ENCODE measurements at regions not wholly inside any gene's neighbourhood (a gene's known extent, or its start where the extent isn't known, plus 50 kb on each side); places are given as distances from the start of the nearest gene placed in this dataset.
"Not testable (repeated sequence)": the region's sequence is repeated elsewhere in the genome, so short reads cannot be mapped to it uniquely, and the experiment has no call there.

DNA sequence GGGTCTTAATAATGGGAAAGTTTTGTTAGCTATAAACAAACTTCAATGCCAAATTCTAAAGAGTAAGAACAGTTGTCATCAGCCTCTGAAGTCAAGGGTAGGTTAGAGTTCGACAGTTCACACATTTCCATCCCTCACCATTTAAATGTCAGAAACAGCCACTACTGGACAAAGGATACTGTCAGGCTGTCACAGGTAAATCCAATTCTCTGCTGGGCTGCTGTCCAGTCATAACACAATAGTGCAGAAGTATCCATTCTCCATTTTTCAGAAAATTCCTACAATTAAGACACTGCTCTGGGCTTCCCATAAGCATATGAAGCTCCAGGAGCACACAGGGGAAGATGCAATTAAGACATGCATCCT, 221.4 kb downstream of the RPS29 start:
- DNase-seq: no peak

- DNase-seq: no peak
Observed at GRCh38 chr14:49363821-49364751, 222.1 kb downstream of the RPS29 start.

- no peak for DNase-seq
Observed at GRCh38 chr14:49362916-49363315, 223.3 kb downstream of the RPS29 start.

GRCh38 chr14:49339130-49339529, 247.1 kb downstream of the RPS29 start:
- no peak for DNase-seq

DNA sequence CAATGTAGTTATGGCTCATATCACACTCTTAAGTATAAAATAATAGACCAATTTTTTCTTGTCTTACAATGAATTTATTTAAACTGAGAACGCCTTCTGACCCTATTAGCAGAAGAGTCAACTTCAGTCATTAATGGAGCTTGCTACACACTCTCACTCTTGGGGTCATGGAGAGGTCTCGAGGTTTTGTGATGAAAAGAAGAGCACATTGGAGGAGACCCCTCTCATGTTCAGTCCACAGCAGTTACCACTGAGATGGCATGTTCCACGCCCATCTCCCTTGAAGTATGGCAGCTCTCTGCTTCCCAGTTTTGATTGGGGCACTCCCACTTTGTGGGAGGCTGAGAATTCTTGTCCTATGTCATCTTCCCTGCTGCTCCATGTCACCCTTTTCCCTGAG, 266.4 kb downstream of the RPS29 start:
- no peak for DNase-seq

- no peak for DNase-seq
Observed at GRCh38 chr14:49315570-49315969, 270.6 kb downstream of the RPS29 start.

DNA sequence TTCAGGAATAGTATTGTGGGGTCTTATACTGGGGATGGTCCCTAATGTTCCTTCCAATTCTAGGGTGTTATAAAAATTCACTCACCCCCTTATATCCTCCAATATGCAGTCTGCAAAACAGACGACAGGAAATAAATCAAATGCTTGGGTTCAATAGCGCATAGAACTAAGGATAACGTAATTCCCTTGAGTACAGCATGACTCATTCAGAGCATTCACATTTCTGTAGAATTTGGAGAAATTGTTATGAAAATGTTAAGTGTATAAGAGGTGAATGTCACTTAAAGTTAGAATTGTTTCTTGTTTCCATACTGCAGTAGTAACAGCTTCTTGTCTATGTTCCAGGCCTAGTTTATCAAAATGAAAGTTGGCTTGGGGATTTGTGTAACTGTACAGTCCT, 271.4 kb downstream of the RPS29 start:
- no peak for DNase-seq

DNA sequence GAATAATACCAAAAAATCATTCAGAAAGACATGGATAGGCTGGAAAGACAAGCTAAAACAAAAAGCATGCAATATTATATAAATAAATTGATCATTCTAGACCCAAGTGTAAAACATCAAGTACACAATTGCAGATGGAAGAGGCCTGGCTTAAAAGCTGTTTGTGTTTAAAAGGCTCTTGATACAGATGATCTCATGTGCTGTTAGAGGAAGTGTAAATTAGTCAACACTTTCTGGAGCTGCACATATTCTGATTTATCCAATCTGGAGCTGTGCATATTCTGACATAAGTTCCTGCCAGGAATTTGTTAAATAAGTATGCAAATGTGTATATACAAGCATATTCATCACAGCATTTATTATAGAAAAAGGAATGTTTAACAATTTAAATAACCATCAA, 273.1 kb downstream of the RPS29 start:
- DNase-seq: no peak

DNA sequence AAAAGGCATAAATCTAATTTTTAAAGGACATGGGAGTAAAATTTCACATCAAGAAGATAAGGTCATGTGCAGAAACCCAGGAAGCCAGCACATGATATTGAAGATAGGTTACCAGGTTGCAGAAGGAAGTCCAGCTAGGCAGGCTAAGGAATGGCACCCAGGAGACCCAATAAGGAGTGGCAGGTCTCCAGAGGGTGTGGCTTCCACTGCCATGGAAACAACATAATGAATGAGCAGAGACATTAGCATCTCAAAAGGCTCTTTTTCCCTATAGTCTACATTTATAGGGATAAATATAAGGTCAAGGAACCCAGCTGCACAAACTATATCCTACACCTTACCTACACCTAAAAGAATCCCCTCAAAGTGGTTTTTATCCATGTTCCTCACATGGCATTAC, 275.9 kb downstream of the RPS29 start:
- DNase-seq: no peak

DNA sequence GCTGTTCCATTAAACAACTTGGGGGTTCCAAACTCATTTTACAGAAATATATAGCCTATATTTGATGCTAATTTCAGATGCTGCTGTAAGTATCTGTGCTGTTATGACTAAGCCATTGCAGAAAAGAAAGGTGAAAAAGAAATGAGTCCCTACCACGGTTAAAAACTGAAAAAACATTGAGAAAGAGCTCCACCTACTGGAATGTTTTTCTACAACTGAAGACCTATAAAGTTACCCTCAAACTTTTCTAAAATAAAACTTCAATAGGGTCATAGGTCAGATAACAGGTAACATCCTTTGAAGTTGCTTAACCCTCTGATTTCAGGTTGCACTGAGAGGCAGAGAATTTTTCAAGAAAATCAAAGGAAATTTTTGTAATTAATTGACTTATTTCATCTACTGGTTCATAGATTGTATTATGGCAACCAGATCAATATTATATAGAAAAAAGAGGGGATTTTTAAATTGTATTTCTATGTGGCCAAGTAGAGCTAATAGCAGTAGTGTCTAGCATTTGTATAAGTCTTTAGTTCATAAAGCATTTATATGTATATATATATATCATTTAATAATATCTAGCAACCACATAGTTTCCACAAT, 279.9 kb downstream of the RPS29 start:
- no peak for DNase-seq

DNA sequence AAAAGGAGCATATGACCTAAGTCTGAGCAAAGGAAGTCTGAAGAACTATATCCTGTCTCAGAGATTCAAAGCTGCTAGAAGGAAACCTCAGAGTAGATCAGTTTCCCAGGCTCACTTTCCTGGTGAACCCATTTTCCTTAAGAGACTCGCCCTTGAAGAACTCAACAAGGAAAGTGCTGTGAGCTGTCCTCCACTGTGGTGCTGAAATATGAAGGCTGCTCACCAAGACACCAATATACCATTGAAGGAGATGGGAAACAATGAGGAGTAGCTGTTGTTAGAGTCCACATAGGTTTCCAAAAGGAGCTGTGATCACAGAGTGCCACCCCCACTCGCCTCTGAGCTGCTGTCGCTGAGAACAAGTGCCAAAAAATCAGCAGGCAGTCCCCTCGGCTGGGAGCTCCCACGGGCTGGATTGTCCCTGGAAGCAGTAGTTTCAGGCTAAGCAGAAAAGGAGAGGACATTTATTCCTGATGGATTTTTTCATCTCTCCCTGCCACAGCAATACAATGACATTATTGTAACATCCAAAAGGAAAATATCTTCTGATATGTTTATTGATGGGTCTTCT, 282.1 kb downstream of the RPS29 start:
- no peak for DNase-seq

GRCh38 chr14:49297102-49297501, 289.1 kb downstream of the RPS29 start:
- no peak for DNase-seq

DNA sequence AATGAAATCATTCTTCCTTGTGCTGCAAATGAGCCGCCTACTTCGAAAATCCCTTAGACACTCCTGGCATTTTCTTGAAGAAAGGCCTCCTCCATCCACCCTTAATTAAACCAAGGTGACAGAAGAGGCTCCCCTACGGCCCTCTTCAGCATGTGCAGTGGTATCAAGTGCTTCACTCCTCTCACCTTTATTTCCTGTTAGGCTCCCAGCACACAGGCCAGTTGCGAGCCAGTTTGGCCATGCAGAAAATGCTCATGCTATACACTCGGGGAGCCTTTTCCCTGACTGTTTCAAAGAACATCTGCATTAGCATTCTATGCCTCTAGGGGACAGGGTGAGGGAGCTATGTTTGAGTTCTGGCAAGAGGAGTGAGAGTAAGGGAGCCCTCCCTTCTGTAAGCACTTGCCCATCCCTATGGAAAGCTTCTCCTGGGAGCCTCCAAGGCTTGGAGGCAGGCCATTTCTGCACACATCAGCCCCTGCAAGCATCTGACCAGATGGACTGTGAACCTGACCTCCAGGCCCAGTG, 291.5 kb downstream of the RPS29 start:
- no peak for DNase-seq

GRCh38 chr14:49287004-49287403, 299.2 kb downstream of the RPS29 start:
- no peak for DNase-seq

GRCh38 chr14:49286257-49286983, 299.8 kb downstream of the RPS29 start:
- DNase-seq: no peak

DNA sequence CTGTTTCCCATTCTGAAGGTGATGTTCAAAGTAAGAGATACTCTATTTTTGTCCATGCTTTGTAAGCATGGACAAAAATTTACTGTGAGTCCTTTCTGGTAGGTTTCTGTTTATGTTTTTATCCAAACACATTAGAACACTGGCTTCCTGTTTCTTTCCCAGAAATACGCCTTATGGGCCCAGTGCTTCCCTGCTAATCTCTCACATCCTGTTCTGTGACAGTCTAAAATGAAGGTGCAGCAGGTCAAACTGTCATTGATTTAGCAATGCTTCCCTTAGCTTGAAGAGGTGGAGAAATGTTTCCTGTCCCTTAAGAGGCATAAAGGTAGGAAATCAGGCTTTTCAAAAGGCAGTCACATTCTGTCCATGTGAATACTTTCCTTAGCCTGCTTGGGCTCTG, 305.6 kb downstream of the RPS29 start:
- DNase-seq: no peak

DNA sequence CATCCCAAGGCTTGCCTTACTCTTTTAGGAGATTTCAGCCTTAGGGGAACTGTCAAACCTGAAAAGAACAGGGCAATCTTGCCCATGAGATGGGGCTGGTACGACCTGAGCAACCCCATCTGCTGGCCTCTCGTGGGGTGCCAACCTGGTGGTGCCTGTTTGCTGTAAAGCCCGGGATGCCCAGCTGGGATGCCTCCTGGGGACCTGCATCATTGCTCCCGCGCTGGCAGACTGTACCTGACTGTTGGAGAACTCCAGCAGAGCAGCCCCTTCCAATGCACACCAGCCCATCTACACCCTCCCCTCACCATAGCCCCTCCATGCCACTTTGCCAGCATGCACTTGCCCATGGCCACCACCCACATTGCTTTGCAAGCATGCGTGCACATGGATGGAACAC, 335.7 kb downstream of the RPS29 start:
- DNase-seq: no peak

DNA sequence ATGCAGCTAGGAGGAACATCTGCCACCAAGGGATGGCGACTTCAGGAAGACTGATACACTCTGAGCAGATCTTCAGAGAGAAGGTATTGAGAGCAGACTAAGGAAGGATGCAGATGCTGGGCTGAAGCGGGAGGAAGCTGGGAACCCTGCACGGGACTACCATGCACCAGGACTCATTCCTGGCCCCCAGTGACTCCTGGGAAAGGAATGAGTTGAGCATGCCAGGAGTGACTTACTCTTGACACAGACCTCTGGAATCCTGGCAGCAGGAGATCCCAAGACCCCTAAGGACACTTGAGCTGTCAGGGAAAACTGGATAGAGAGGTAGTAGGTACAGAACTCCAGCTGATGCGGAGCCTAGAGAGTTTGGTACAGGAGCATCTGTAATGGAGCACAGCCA, 336.1 kb downstream of the RPS29 start:
- DNase-seq: no peak

DNA sequence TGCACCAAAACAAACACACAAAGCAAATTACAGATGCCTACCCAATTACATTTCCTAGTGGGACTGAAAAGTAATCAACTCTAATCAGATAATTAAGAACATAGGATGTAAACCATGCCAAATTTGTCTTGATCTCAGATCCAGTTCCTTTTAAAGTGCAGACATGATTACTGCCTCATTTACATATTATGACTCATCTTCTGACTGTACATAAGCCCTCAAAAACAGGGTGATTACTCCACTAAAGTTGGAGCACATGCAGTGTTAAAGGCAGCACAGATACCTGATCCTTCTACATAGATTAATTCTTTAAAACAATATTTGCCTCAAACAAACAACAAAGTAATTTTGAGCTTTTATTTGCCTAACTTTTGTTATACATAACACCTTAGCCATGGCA, 337.2 kb downstream of the RPS29 start:
- no peak for DNase-seq

DNA sequence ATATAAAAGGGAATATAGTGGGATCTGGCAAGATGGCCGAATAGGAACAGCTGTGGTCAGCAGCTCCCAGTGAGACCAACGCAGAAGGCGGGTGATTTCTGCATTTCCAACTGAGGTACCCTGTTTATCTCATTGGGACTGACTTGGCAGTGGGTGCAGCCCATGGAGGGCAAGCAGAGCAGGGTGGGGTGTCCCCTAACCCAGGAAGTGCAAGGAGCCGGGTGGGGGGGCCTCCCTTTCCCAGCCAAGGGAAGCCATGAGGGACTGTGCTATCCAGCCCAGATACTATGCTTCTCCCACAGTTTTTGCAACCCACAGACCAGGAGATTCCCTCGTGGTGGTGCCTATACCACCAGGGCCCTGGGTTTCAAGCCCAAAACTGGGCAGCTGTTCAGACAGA, 342.4 kb downstream of the RPS29 start:
- not testable (repeated sequence) for DNase-seq

GRCh38 chr14:49240383-49240782, 345.8 kb downstream of the RPS29 start:
- no peak for DNase-seq

- no peak for DNase-seq
Observed at GRCh38 chr14:49228552-49228951, 357.6 kb downstream of the RPS29 start.

GRCh38 chr14:49221316-49221715, 364.9 kb downstream of the RPS29 start:
- DNase-seq: no peak
